HUES48 (cell line): ENCODE measurements at regions not wholly inside any gene's neighbourhood (a gene's known extent, or its start where the extent isn't known, plus 50 kb on each side); places are given as distances from the start of the nearest gene placed in this dataset.
"Not testable (repeated sequence)": the region's sequence is repeated elsewhere in the genome, so short reads cannot be mapped to it uniquely, and the experiment has no call there.

ENCODE experiments used
- H3K27ac ChIP-seq: one replicate; pipeline ENCODE4 v1.7.0; 2013; ENCODE audit warnings: low read depth, low read length, inconsistent platforms
- H3K27me3 ChIP-seq: 2 replicates; pipeline ENCODE4 v1.6.1; 2013; ENCODE audit warnings: mild to moderate bottlenecking, low read length; ENCODE audit not compliant: control insufficient read depth, insufficient read depth
- H3K36me3 ChIP-seq: 2 replicates; pipeline ENCODE4 v1.6.1; 2013; ENCODE audit warnings: low read length; ENCODE audit not compliant: control insufficient read depth, insufficient read depth
- H3K4me1 ChIP-seq: 2 replicates; pipeline ENCODE4 v1.6.1; 2013; ENCODE audit warnings: mild to moderate bottlenecking, low read length; ENCODE audit not compliant: control insufficient read depth, insufficient read depth
- H3K4me3 ChIP-seq: 2 replicates; pipeline ENCODE4 v1.5.1; 2013; ENCODE audit warnings: mild to moderate bottlenecking, low read depth, low read length
- H3K9ac ChIP-seq: 2 replicates; pipeline ENCODE4 v1.6.1; 2013; ENCODE audit warnings: mild to moderate bottlenecking, low read depth, low read length, moderate library complexity
- H3K9me3 ChIP-seq: 2 replicates; pipeline ENCODE4 v1.6.1; 2013; ENCODE audit warnings: low read length; ENCODE audit not compliant: control insufficient read depth, insufficient read depth

DNA sequence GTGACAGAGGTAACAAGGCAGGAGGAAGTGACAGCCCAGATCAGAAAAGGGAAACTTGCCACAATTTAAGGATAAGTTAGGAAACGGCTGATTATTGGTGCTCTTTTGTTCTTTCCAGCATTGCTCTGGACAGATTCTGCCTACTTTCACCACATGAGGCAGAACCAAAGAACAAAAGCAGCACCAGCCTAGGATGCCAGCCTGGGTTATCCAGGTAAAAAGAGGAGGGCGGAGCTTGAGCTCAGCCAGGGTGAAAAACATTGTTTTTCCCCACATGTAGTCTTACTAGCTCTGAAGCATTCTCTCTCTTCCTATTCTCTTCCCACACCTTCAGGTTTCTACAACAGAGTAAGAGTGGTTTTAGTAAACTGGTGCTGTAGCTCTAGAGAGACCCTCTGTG is 300.5 kb downstream of the TMX3 start:
- peaks cover 7% of the 10 kb centered on the region; the same call in 1 of the 2 replicates for H3K4me1 ChIP-seq
- H3K36me3 ChIP-seq, result no peaks in the 10 kb centered on the region
- no peaks in the 10 kb centered on the region for H3K9me3 ChIP-seq
- H3K27ac ChIP-seq, result no peak overlapping the region
- H3K4me3 ChIP-seq, result no peak overlapping the region
- H3K9ac ChIP-seq, result no peak overlapping the region
- no peaks in the 10 kb centered on the region for H3K27me3 ChIP-seq

DNA sequence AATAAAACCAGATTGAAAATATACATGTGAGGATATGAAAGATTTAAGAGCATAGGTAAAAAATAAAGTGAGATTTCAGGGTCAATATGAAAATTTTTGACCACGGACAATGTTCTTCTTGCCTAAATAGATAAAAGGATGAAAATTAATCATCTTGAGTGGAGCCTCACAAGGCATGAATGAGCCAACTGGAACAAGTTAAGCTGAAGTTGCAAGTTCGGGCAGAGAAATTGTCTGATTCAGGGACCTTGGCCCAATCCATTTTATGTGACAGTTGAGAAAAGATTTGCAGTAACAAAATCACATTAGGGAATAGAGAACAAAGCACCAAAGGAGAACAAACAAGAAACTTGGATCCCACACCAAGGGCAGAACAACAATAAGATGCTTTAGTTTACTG is 305.3 kb downstream of the TMX3 start:
- Histone ChIP-seq H3K36me3 (no peaks in the 10 kb centered on the region), H3K4me1 (peaks cover 5% of the 10 kb centered on the region; the same call in 1 of the 2 replicates), H3K9ac (no peak overlapping the region), H3K27ac (no peak overlapping the region), H3K4me3 (no peak overlapping the region), H3K27me3 (no peaks in the 10 kb centered on the region), H3K9me3 (no peaks in the 10 kb centered on the region)

DNA sequence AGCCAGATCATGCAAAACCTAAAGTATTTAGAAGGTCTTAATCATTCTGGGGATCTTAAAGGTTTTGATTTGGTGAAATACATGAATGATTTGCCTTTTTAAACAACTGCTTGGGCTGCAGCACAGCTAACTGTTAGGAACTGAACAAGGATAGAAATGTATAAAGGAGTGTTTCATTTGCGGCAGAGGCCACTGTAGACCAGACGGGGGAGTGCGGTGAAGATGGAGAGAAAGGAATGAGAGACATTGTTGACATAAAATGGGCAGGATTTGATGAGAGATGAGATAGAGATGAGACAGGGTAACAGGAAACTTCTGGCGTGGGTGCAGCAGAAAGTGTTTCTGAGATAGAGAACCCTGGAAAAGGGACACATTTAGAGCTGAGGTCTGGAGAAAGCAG is 308.1 kb downstream of the TMX3 start:
- Histone ChIP-seq H3K36me3 (no peaks in the 10 kb centered on the region), H3K9me3 (no peaks in the 10 kb centered on the region), H3K9ac (no peak overlapping the region), H3K4me1 (no peaks in the 10 kb centered on the region), H3K27me3 (no peaks in the 10 kb centered on the region), H3K4me3 (no peak overlapping the region), H3K27ac (no peak overlapping the region)

DNA sequence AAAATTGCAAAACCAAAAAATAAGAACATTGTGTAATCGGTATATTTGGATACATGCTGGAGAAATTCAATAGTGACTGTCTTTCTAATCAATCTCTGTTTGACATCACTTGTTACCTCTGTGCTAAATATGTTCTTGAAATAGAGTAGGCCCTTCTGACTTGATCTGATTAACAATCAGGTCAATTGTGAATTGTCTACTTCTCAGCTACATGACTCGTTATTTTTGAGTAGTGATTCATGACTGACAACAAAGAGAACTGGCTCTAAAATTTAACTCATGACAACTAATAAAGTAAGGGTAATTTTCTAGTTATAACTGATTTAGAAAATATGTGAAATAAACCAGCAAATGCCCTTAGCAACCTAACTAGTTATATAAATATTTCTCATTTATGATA is 312.1 kb downstream of the TMX3 start:
- Histone ChIP-seq H3K36me3 (no peaks in the 10 kb centered on the region), H3K9me3 (no peaks in the 10 kb centered on the region), H3K4me1 (no peaks in the 10 kb centered on the region), H3K27ac (no peak overlapping the region), H3K4me3 (no peak overlapping the region), H3K27me3 (no peaks in the 10 kb centered on the region), H3K9ac (no peak overlapping the region)

DNA sequence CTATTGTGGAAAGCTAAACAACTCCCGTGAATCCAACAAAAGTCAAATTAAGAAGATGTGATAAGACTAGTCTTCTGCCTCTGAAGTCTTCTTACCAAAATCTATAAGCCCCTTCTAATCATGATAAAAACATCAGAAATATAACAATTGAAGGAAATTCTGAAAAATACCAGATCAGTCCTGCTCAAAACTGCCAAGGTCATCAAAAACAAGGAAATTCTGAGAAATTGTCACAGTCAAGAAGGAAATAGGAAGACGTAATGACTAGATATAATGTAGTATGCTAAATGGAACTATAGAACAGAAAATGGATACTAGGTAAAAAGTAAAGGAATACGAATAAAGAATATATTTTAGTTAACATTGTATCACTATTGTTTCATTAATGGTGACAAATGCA is 314.0 kb downstream of the TMX3 start:
- H3K27me3 ChIP-seq, result no peaks in the 10 kb centered on the region
- no peaks in the 10 kb centered on the region for H3K36me3 ChIP-seq
- no peak overlapping the region for H3K27ac ChIP-seq

DNA sequence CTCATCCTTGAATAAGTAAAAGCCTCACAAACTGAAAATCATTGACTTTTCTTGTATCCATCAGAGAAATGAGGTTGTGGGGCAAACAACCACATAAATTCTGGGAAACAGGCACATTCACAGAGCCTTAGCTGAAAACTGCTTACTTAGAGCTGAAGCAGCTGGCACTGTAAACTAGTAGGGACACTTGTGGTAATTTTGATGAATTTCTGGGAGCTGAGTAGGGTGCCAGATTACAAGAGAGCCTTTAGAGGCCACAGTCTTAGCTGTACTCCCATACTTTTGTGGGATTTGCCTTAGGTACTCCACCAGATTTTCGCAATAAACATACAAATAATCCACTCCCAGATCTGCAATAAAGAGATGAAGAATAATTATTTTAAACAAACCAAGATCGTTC is 315.2 kb downstream of the TMX3 start:
- Histone ChIP-seq H3K9ac (no peak overlapping the region), H3K4me1 (no peaks in the 10 kb centered on the region), H3K9me3 (no peaks in the 10 kb centered on the region), H3K4me3 (no peak overlapping the region), H3K36me3 (no peaks in the 10 kb centered on the region), H3K27me3 (no peaks in the 10 kb centered on the region), H3K27ac (no peak overlapping the region)

More for the DNA sequence above, 314.0 kb downstream of the TMX3 start:
- Histone ChIP-seq H3K9ac (no peak overlapping the region), H3K9me3 (no peaks in the 10 kb centered on the region), H3K4me3 (no peak overlapping the region), H3K4me1 (no peaks in the 10 kb centered on the region)

DNA sequence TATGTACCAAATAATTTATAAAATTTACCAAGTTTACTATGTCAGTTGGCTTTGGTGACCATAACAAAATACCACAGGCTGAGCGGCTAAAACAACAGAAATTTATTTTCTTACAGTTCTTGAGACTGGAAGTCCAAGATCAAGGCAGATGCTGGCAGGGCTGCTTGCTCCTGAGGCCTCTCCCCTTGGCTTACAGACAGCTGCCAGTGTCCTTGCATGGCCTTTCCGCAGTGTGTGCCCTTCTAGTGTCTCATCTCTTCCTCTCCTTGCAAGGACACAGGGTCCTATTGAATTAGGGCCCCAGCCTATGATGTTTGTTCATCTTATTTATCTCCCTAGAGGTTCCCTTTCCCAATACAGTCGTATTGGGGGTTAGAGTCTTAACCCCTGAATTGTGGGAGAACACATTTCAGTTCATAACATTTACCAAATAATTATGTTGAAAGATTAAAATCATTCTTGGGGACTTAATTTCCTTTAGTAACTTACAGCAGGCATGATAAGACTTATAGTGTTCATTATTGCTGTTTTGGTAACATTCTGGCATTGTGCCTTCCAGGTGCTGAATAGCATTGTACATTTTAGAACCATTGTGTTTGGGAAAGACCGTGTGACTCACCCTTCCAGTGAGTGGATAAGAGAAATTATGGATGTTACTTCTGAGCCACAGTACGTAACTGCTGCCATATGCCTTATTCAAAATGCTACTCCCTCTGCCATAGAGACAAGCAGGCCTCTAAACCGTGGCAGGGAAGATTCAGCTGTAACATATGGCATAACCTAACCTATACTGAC is 317.5 kb downstream of the TMX3 start:
- Histone ChIP-seq H3K27ac (no peak overlapping the region), H3K4me1 (no peaks in the 10 kb centered on the region), H3K36me3 (no peaks in the 10 kb centered on the region), H3K27me3 (no peaks in the 10 kb centered on the region), H3K4me3 (no peak overlapping the region), H3K9me3 (no peaks in the 10 kb centered on the region), H3K9ac (no peak overlapping the region)

DNA sequence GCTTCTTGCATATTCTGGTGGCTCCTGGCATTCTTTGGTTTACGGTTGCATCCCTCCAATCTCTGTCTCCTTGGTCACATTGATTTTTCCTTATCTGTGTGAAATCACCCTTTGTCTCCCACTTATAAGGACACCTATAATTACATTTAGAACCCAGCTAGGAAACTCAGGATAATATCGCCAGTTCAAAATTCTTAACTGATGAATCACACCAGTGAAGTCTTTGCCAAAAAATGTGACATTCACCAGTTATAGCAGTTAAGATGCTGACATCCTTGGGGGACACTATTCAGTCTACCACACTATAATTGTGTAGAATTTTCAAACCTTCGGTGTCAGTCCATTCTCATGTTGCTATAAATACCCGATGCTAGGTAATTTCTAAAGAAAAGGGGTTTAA is 320.2 kb downstream of the TMX3 start:
- no peaks in the 10 kb centered on the region for H3K4me1 ChIP-seq
- no peak overlapping the region for H3K9ac ChIP-seq
- H3K36me3 ChIP-seq, result no peaks in the 10 kb centered on the region
- no peaks in the 10 kb centered on the region for H3K9me3 ChIP-seq
- H3K4me3 ChIP-seq, result no peak overlapping the region
- H3K27me3 ChIP-seq, result no peaks in the 10 kb centered on the region
- H3K27ac ChIP-seq, result no peak overlapping the region

DNA sequence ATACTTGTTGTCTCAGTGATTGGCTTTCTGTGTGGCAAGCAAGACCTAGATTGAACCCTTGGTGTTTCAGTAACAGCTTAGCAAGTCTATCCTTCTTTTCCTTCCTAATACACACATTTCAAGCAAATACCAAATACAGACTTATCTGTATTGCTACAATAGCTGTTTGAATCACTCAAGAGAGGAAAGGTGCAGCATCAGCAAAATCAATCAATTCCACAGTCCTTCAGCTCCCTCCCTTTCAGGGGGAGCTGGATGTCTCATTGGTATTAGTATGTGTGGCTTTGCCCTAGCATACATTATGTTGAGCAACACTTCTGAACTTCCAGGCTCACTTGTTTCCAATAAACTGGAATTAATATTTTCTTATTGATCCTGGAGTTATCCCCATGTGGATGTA is 323.1 kb downstream of the TMX3 start:
- H3K27me3 ChIP-seq, result no peaks in the 10 kb centered on the region
- no peak overlapping the region for H3K27ac ChIP-seq
- H3K9me3 ChIP-seq, result no peaks in the 10 kb centered on the region
- H3K36me3 ChIP-seq, result no peaks in the 10 kb centered on the region
- H3K9ac ChIP-seq, result no peak overlapping the region
- H3K4me3 ChIP-seq, result no peak overlapping the region
- H3K4me1 ChIP-seq, result no peaks in the 10 kb centered on the region

DNA sequence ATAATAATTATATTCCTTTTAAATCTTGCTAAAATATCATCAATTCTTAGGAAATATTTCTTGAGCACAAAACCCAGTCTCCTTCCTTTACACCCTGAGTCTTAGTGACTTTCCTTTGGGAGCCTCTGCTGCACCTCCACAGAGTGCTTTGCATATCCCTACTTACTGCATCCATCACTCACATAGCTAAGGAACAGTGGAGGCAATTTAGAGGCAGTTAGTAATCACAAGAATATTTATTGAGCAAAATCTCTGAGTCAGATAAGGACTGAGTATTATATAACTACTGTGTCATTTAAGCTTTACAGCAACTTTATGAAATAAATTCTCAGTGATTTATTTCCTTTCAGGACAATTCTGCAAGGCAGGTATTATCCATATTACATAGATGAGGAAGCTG is 327.7 kb downstream of the TMX3 start:
- no peaks in the 10 kb centered on the region for H3K4me1 ChIP-seq
- H3K9ac ChIP-seq, result no peak overlapping the region
- no peak overlapping the region for H3K4me3 ChIP-seq
- no peaks in the 10 kb centered on the region for H3K36me3 ChIP-seq
- no peak overlapping the region for H3K27ac ChIP-seq
- no peaks in the 10 kb centered on the region for H3K9me3 ChIP-seq
- H3K27me3 ChIP-seq, result no peaks in the 10 kb centered on the region

DNA sequence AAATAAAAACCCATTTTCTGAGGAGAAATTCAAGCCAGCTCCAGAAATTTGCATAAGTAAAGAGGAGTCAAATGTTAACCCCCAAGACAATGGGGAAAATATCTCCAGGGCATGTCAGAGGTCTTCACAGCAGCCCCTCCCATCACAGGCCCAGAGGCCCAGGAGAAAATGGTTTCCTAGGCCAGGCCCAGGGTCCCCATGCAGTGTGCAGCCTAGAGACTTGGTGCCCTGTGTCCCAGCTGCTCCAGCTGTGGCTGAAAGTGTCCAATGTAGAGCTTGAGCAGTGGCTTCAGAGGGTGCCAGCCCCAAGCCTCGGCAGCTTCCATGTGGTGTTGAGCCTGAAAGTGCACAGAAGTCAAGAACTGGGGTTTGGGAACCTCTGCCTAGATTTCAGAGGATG is 330.9 kb downstream of the TMX3 start:
- not testable (repeated sequence) for H3K27ac ChIP-seq, H3K36me3 ChIP-seq, H3K9me3 ChIP-seq, H3K4me3 ChIP-seq, H3K4me1 ChIP-seq, H3K27me3 ChIP-seq, H3K9ac ChIP-seq
